ENCODE measurements at regions not wholly inside any gene's neighbourhood (a gene's known extent, or its start where the extent isn't known, plus 50 kb on each side); places are given as distances from the start of the nearest gene placed in this dataset.
"Not testable (repeated sequence)": the region's sequence is repeated elsewhere in the genome, so short reads cannot be mapped to it uniquely, and the experiment has no call there.

DNA sequence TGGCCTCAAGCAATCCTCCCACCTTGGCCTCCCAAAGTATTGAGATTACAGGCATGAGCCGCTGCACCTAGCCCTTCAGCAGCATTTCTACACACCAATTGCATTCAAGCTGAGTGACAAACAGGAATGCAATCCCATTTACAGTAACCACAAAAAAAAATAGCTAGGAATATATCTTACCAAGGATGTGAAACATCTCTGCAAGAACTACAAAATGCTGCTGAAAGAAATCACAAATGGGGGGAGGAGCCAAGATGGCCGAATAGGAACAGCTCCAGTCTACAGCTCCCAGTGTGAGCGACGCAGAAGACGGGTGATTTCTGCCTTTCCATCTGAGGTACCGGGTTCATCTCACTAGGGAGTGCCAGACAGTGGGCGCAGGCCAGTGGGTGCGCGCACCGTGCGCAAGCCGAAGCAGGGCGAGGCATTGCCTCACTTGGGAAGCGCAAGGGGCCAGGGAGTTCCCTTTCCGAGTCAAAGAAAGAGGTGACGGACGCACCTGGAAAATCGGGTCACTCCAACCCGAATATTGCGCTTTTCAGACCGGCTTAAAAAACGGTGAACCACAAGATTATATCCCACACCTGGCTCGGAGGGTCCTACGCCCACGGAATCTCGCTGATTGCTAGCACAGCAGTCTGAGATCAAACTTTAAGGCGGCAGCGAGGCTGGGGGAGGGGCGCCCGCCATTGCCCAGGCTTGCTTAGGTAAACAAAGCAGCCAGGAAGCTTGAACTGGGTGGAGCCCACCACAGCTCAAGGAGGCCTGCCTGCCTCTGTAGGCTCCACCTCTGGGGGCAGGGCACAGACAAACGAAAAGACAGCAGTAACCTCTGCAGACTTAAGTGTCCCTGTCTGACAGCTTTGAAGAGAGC is 116.1 kb upstream of the GRB10 start:
- not testable (repeated sequence) for ATAC-seq (replicated peaks; ENCODE audit: extremely low read depth, poor library complexity, severe bottlenecking); H3K9me3 Mint-ChIP-seq; H3K4me1 Mint-ChIP-seq; H3K27ac Mint-ChIP-seq (ENCODE audit: low read depth); H3K36me3 Mint-ChIP-seq (ENCODE audit: insufficient read depth); DNase-seq (ENCODE audit: low spot score in 2 of 2); H3K4me3 Mint-ChIP-seq
- H3K27me3 Mint-ChIP-seq, result peaks cover 34% of the 10 kb centered on the region

DNA sequence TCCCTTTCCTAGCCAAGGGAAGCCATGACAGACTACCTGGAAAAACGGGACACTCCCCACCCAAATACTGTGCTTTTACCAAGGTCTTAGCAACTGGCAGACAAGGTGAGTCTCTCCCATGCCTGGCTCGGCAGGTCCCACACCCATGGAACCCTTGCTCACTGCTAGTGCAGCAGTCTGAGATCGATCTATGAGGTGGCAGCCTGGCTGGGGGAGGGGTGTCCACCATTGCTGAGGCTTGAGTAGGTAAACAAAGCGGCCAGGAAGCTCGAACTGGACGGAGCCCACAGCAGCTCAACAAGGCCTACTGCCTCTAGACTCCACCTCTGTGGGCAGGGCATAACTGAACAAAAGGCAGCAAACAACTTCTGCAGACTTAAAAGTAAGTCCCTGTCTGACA is 104.4 kb upstream of the GRB10 start:
- H3K9me3 Mint-ChIP-seq; ATAC-seq (replicated peaks; ENCODE audit: extremely low read depth, poor library complexity, severe bottlenecking); H3K27ac Mint-ChIP-seq (ENCODE audit: low read depth); H3K4me1 Mint-ChIP-seq; H3K4me3 Mint-ChIP-seq; H3K36me3 Mint-ChIP-seq (ENCODE audit: insufficient read depth); DNase-seq (ENCODE audit: low spot score in 2 of 2): not testable (repeated sequence)
- peaks cover 37% of the 10 kb centered on the region for H3K27me3 Mint-ChIP-seq

DNA sequence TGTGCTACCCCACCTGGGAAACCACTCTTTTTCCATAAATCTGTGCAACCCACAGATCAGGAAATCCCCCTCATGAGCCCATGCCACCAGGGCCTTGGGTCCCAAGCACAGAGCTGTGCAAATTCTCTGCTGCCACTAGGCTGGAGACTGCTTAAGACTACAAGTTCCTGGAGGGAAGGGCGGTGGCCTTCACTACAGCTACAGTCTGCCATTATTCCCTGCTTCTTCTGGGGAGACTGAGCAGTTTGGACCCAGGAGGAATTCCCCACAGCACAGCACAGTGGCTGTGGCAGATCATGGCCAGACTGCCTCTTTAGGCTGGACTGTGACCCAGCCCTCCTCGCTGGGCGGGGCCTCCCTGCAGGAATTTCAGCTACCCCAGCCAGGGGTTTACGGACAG is 89.7 kb upstream of the GRB10 start:
- H3K27me3 Mint-ChIP-seq, result peaks cover 77% of the 10 kb centered on the region
- H3K36me3 Mint-ChIP-seq (ENCODE audit: insufficient read depth), result no peaks in the 10 kb centered on the region
- no peak for ATAC-seq (replicated peaks; ENCODE audit: extremely low read depth, poor library complexity, severe bottlenecking)

DNA sequence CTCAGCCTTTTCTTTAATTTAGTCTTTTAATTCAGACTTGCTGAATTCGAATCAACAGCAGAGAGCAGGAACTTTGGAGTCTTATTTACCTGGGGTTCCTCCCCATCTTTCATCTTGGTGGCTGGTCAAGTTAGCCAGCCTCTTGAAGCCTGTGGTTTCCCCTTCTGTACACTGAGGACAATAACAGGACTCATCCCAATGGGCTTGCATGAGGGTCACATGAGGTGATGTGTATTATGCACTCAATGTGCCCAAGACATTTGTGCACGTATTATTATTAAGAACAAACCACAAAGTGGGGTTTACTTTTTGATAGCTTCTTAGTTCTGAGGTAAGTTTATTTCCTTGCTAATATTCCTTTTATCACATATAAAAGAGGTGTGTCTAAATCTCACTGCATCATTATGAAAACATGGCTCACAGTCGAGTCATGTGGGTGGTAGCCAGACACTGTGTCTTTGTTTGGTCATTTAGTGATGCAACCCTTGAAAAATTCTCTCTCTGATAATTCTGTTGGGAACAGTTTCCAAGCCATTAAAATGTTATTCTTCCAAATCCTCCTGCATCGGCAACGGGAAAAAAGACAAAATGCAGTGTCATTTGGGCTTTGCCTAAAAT is 86.5 kb upstream of the GRB10 start:
- no peak for DNase-seq (ENCODE audit: low spot score in 2 of 2)
- no peaks in the 10 kb centered on the region for H3K4me1 Mint-ChIP-seq
- no peak overlapping the region for H3K4me3 Mint-ChIP-seq
- ATAC-seq (replicated peaks; ENCODE audit: extremely low read depth, poor library complexity, severe bottlenecking), result no peak
- H3K27me3 Mint-ChIP-seq, result peaks cover 72% of the 10 kb centered on the region
- no peaks in the 10 kb centered on the region for H3K9me3 Mint-ChIP-seq
- no peaks in the 10 kb centered on the region for H3K36me3 Mint-ChIP-seq (ENCODE audit: insufficient read depth)
- H3K27ac Mint-ChIP-seq (ENCODE audit: low read depth), result no peak overlapping the region

More for the DNA sequence above, 89.7 kb upstream of the GRB10 start:
- Mint-ChIP-seq H3K4me1 (no peaks in the 10 kb centered on the region), H3K9me3 (no peaks in the 10 kb centered on the region), H3K27ac (ENCODE audit: low read depth) (no peak overlapping the region), H3K4me3 (no peak overlapping the region)
- DNase-seq (ENCODE audit: low spot score in 2 of 2), result no peak

DNA sequence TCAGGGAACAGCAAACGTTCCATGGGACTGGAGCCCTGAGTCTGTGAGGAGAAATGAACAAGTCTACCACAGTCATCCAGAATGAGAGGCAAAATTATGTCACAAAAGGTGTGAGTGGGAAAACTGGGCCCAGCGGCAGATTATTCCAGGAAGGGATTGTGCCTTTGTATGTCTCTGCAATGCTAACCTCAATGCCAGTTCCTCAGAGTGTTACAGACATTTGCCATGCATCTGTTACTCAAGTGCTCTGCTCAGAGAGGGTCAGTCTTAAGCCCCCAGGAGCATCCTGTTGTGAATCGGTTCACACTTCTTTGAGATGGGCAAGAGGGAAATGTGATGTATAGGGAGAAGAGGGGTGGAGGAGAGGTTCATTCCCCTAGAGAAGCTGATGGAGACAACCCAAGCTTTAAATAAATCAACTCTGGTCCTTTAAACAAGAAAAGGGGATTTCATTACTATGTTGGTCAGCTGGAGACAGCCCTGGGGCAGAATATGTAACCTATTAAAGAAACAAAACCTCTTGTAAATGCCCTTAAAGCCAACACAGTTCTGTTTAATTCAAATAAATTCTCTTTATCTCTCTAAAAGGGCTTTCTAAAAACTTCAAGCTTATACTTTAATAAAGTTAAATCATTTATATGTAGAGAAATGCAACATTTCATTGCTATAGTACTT is 85.9 kb upstream of the GRB10 start:
- Mint-ChIP-seq H3K27me3 (peaks cover 65% of the 10 kb centered on the region), H3K4me3 (no peak overlapping the region), H3K36me3 (ENCODE audit: insufficient read depth) (no peaks in the 10 kb centered on the region), H3K4me1 (no peaks in the 10 kb centered on the region), H3K27ac (ENCODE audit: low read depth) (no peak overlapping the region), H3K9me3 (no peaks in the 10 kb centered on the region)
- ATAC-seq (replicated peaks; ENCODE audit: extremely low read depth, poor library complexity, severe bottlenecking) (no peak), DNase-seq (ENCODE audit: low spot score in 2 of 2) (no peak)

DNA sequence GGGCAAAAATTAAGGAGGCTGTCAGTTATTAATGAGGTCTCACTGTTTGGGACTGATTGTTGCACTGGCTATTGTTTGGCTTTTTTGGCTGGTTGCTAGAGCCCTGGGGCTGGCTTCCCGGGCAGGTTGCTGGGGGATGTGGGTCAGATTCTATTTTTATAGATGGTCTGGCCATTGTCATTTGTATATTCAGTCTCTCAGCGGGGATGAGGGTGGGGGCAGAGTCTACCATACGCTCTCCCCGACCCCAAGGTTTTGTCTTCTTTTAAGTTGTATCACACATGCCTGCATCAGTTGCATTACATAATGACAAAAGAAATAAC is 84.3 kb upstream of the GRB10 start:
- ATAC-seq (replicated peaks; ENCODE audit: extremely low read depth, poor library complexity, severe bottlenecking) (no peak), DNase-seq (ENCODE audit: low spot score in 2 of 2) (no peak)
- Mint-ChIP-seq H3K4me3 (no peak overlapping the region), H3K27ac (ENCODE audit: low read depth) (no peak overlapping the region), H3K27me3 (peaks cover 55% of the 10 kb centered on the region), H3K36me3 (ENCODE audit: insufficient read depth) (no peaks in the 10 kb centered on the region), H3K4me1 (peaks cover 6% of the 10 kb centered on the region), H3K9me3 (no peaks in the 10 kb centered on the region)

DNA sequence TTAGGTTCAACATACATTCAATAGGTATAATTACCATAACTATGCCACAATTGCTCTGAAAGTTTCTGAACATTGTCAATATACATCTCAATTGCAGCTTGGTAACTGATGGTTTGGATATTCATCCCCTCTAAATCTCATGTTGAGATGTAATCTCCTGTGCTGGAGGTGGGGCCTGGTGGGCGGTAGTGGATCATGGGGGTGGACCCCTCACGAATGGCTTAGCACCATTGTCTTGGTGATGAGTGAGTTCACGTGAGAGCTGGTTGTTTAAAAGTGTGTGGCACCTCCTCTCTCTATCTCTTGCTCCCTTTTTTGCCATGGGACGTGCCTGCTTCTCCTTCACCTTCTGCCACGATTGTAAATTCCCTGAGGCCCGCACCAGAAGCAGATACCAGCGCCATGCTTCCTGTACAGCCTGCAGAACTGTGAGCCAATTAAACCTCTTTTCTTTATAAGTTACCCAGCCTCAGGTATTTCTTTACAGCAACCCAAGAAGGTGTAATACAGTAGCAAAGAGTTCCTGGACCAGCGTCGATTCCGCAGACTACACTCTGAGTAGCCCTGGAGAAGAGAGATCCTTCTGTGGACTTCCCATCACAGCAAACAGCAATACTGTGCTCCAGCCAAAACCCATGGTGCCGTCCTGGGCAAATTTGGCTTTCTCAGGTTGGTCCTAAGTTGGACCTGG is 83.8 kb upstream of the GRB10 start:
- Mint-ChIP-seq H3K36me3 (ENCODE audit: insufficient read depth) (no peaks in the 10 kb centered on the region), H3K27ac (ENCODE audit: low read depth) (no peak overlapping the region), H3K4me3 (no peak overlapping the region), H3K9me3 (no peaks in the 10 kb centered on the region), H3K4me1 (peaks cover 6% of the 10 kb centered on the region), H3K27me3 (peaks cover 55% of the 10 kb centered on the region)
- ATAC-seq (replicated peaks; ENCODE audit: extremely low read depth, poor library complexity, severe bottlenecking) (no peak), DNase-seq (ENCODE audit: low spot score in 2 of 2) (no peak)

DNA sequence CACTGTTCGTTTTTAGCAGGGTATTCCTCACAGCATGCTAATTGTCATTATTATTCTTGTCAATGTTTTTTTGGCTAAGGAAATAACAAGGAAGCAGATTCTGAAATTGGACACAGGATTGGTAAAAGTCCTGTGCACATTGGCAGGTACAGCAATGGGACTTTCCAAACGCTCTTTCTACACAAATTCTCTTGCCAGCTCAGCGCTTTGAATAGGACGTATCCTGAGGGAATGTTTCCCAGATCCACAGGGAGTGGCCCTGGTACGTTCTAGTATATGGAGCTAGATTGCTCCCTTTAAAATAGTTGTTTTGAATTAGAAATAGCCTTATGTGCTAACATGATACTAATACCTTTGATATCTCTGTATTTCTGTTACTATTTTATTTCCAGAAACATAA is 82.8 kb upstream of the GRB10 start:
- H3K36me3 Mint-ChIP-seq (ENCODE audit: insufficient read depth), result no peaks in the 10 kb centered on the region
- no peak for DNase-seq (ENCODE audit: low spot score in 2 of 2)
- peaks cover 55% of the 10 kb centered on the region for H3K27me3 Mint-ChIP-seq
- H3K4me1 Mint-ChIP-seq, result peaks cover 6% of the 10 kb centered on the region
- H3K9me3 Mint-ChIP-seq, result no peaks in the 10 kb centered on the region
- no peak overlapping the region for H3K27ac Mint-ChIP-seq (ENCODE audit: low read depth)
- no peak for ATAC-seq (replicated peaks; ENCODE audit: extremely low read depth, poor library complexity, severe bottlenecking)
- no peak overlapping the region for H3K4me3 Mint-ChIP-seq

DNA sequence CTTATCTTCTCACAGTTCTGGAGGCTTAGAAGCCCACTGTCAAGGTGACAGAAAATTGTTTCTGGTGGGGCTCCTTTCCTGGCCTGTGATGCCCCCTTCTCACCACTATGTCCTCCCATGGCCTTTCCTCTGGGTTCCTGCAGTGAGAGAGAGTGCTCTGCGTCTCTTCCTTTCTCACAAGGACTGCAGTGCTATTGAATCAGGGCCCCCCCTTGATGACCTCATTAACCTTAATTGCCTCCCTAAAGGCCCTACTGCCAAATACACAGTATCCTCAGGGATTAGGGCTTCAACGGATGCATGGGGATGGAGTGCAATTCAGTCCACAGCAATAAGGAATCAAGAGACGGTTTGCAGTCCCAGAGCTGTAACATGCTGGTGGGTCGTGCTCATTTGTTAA is 82.0 kb upstream of the GRB10 start:
- H3K27ac Mint-ChIP-seq (ENCODE audit: low read depth), result no peak overlapping the region
- no peaks in the 10 kb centered on the region for H3K9me3 Mint-ChIP-seq
- no peak overlapping the region for H3K4me3 Mint-ChIP-seq
- no peaks in the 10 kb centered on the region for H3K36me3 Mint-ChIP-seq (ENCODE audit: insufficient read depth)
- no peak for ATAC-seq (replicated peaks; ENCODE audit: extremely low read depth, poor library complexity, severe bottlenecking)
- no peak for DNase-seq (ENCODE audit: low spot score in 2 of 2)
- peaks cover 6% of the 10 kb centered on the region for H3K4me1 Mint-ChIP-seq
- H3K27me3 Mint-ChIP-seq, result peaks cover 52% of the 10 kb centered on the region

DNA sequence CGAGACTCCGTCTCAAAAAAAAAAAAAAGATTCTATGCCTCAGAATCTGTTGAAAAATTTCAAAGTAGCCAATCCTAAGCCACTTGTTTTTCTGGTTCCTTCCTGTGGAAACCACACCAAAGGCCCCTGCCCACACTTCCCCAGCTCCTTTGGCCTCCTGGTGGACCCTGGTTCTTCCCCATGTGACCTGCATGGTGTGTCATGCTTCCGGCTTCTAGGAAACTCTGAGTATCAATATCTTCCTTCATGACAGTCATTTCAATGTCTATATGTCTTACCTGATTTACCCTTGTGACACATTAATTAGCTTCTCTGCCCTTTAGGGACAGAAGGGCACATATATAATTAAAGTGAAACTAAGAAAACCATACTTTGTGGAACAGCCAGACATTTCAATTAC is 80.4 kb upstream of the GRB10 start:
- H3K4me1 Mint-ChIP-seq, result peaks cover 6% of the 10 kb centered on the region
- DNase-seq (ENCODE audit: low spot score in 2 of 2), result no peak
- no peak overlapping the region for H3K4me3 Mint-ChIP-seq
- H3K27ac Mint-ChIP-seq (ENCODE audit: low read depth), result no peak overlapping the region
- H3K9me3 Mint-ChIP-seq, result no peaks in the 10 kb centered on the region
- ATAC-seq (replicated peaks; ENCODE audit: extremely low read depth, poor library complexity, severe bottlenecking), result no peak
- H3K36me3 Mint-ChIP-seq (ENCODE audit: insufficient read depth), result no peaks in the 10 kb centered on the region
- peaks cover 44% of the 10 kb centered on the region for H3K27me3 Mint-ChIP-seq

DNA sequence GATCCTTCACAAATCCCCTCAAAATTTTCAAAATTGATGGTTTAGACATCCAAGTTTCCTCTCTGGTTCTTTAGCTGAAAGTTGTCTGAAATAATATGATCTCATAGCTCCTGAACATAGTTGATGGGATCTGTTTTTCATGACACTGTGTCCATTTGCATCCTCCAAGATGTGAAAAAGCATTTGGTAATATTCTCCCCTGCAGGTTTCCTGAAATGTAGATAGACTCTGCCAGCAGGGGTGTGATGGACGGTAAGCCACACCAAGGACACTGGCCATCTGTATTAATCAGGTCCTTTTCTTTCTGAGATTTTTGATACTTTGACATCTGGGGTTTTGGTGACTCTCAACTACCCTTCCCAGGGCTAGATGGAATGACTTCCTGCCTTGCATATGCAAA is 79.6 kb upstream of the GRB10 start:
- ATAC-seq (replicated peaks; ENCODE audit: extremely low read depth, poor library complexity, severe bottlenecking) (no peak), DNase-seq (ENCODE audit: low spot score in 2 of 2) (no peak)
- H3K27ac Mint-ChIP-seq (ENCODE audit: low read depth), result no peak overlapping the region
- H3K4me3 Mint-ChIP-seq, result no peak overlapping the region
- H3K27me3 Mint-ChIP-seq, result peaks cover 40% of the 10 kb centered on the region
- H3K9me3 Mint-ChIP-seq, result no peaks in the 10 kb centered on the region
- H3K4me1 Mint-ChIP-seq, result peaks cover 6% of the 10 kb centered on the region
- H3K36me3 Mint-ChIP-seq (ENCODE audit: insufficient read depth), result no peaks in the 10 kb centered on the region

DNA sequence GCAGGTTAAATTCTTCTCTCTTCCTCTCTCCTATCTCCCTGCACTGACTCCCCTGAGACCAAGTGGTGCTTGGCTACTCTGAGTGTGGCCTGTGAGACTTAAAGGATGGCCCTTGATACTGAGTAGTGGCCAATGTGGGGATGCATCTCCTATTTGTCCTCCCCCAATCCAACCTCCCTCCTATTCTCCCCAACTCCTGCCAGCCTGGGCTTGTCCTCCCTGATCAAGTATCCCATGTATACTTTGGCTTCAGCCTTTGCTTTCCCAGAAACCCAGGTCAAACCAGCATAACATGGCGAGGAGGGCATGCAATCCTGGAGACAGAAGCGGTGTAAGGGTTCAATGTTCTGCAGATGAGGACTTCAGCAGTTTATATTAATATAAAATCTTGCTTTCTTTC is 77.9 kb upstream of the GRB10 start:
- ATAC-seq (replicated peaks; ENCODE audit: extremely low read depth, poor library complexity, severe bottlenecking), result no peak
- Mint-ChIP-seq H3K4me3 (no peak overlapping the region), H3K4me1 (peaks cover 6% of the 10 kb centered on the region)

More for the DNA sequence above, 77.9 kb upstream of the GRB10 start:
- H3K9me3 Mint-ChIP-seq, result no peaks in the 10 kb centered on the region
- H3K27me3 Mint-ChIP-seq, result peaks cover 28% of the 10 kb centered on the region
- DNase-seq (ENCODE audit: low spot score in 2 of 2), result no peak
- H3K27ac Mint-ChIP-seq (ENCODE audit: low read depth), result no peak overlapping the region
- no peaks in the 10 kb centered on the region for H3K36me3 Mint-ChIP-seq (ENCODE audit: insufficient read depth)
